Osteocyte (in vitro differentiated cells): ENCODE measurements at regions not wholly inside any gene's neighbourhood (a gene's known extent, or its start where the extent isn't known, plus 50 kb on each side); places are given as distances from the start of the nearest gene placed in this dataset.
A peak's percentile ranks its signal among the peaks of the same experiment; 100 is the strongest.
"Not testable (repeated sequence)": the region's sequence is repeated elsewhere in the genome, so short reads cannot be mapped to it uniquely, and the experiment has no call there.

Source experiments
- DNase-seq: peaks from one replicate; pipeline ENCODE4 v3.0.0; 2021; ENCODE audit warnings: mixed read lengths; ENCODE audit not compliant: unreplicated experiment; ENCODE audit errors: extremely low spot score
- H3K27ac Mint-ChIP-seq: one replicate; pipeline ENCODE4 v1.8.0; 2021; ENCODE audit warnings: mild to moderate bottlenecking, mixed read lengths; ENCODE audit not compliant: unreplicated experiment
- H3K27me3 Mint-ChIP-seq: one replicate; pipeline ENCODE4 v1.8.0; 2021; ENCODE audit warnings: mixed read lengths; ENCODE audit not compliant: unreplicated experiment
- H3K36me3 Mint-ChIP-seq: one replicate; pipeline ENCODE4 v1.8.0; 2021; ENCODE audit warnings: mixed read lengths; ENCODE audit not compliant: unreplicated experiment
- H3K4me1 Mint-ChIP-seq: one replicate; pipeline ENCODE4 v1.8.0; 2021; ENCODE audit warnings: mixed read lengths; ENCODE audit not compliant: unreplicated experiment
- H3K4me3 Mint-ChIP-seq: one replicate; pipeline ENCODE4 v1.8.0; 2021; ENCODE audit warnings: mild to moderate bottlenecking, moderate library complexity, mixed read lengths; ENCODE audit not compliant: unreplicated experiment
- H3K9me3 Mint-ChIP-seq: one replicate; pipeline ENCODE4 v1.8.0; 2021; ENCODE audit warnings: mixed read lengths; ENCODE audit not compliant: unreplicated experiment
- TF ChIP-seq, protein P1 (sequence below): fragments of 200-600 bp; sonication (generic); IDR thresholded peaks from 2 replicates; pipeline ENCODE4 v1.5.0; 2021; ENCODE audit warnings: antibody characterized with exemption, mild to moderate bottlenecking, moderate library complexity

- TF ChIP-seq, protein P1, sequence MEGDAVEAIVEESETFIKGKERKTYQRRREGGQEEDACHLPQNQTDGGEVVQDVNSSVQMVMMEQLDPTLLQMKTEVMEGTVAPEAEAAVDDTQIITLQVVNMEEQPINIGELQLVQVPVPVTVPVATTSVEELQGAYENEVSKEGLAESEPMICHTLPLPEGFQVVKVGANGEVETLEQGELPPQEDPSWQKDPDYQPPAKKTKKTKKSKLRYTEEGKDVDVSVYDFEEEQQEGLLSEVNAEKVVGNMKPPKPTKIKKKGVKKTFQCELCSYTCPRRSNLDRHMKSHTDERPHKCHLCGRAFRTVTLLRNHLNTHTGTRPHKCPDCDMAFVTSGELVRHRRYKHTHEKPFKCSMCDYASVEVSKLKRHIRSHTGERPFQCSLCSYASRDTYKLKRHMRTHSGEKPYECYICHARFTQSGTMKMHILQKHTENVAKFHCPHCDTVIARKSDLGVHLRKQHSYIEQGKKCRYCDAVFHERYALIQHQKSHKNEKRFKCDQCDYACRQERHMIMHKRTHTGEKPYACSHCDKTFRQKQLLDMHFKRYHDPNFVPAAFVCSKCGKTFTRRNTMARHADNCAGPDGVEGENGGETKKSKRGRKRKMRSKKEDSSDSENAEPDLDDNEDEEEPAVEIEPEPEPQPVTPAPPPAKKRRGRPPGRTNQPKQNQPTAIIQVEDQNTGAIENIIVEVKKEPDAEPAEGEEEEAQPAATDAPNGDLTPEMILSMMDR: no peak
- Mint-ChIP-seq H3K4me3 (no peak overlapping the region), H3K4me1 (peaks cover 28% of the 10 kb centered on the region), H3K27me3 (no peaks in the 10 kb centered on the region), H3K9me3 (peaks cover 3% of the 10 kb centered on the region), H3K27ac (peak overlapping the region; percentile 3), H3K36me3 (no peaks in the 10 kb centered on the region)
- DNase-seq: no peak
Measured at GRCh38 chr4:94036964-94037363, 170.7 kb upstream of the SMARCAD1 start.

- no peak for DNase-seq
- TF ChIP-seq, protein P1: no peak
- Mint-ChIP-seq H3K4me1 (peaks cover 16% of the 10 kb centered on the region), H3K27ac (no peak overlapping the region), H3K27me3 (no peaks in the 10 kb centered on the region), H3K9me3 (peaks cover 3% of the 10 kb centered on the region), H3K4me3 (no peak overlapping the region), H3K36me3 (no peaks in the 10 kb centered on the region)
Measured at GRCh38 chr4:94038195-94038594, 169.5 kb upstream of the SMARCAD1 start.

- no peak overlapping the region for H3K4me3 Mint-ChIP-seq
- no peak overlapping the region for H3K27ac Mint-ChIP-seq
- no peak for DNase-seq
- no peaks in the 10 kb centered on the region for H3K36me3 Mint-ChIP-seq
- H3K27me3 Mint-ChIP-seq: no peaks in the 10 kb centered on the region
- H3K9me3 Mint-ChIP-seq: peaks cover 3% of the 10 kb centered on the region
- TF ChIP-seq, protein P1: no peak
- H3K4me1 Mint-ChIP-seq: peaks cover 16% of the 10 kb centered on the region
Measured at GRCh38 chr4:94039226-94039625, 168.4 kb upstream of the SMARCAD1 start.

DNA sequence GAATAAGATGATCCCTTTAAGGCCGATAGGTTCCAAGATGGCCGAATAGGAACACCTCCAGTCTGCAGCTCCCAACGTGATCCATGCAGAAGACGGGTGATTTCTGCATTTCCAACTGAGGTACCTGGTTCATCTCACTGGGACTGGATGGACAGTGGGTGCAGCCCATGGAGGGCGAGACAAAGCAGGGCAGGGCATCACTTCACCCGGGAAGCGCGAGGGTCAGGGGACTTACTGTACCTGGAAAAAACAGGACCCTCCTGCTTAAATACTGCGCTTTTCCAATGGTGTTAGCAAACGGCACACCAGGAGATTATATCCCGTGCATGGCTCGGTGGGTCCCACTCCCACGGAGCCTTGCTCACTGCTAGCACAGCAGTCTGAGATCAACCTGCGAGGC lies 163.2 kb upstream of the SMARCAD1 start:
- not testable (repeated sequence) for H3K4me3 Mint-ChIP-seq, H3K4me1 Mint-ChIP-seq, H3K9me3 Mint-ChIP-seq, H3K36me3 Mint-ChIP-seq, DNase-seq, H3K27me3 Mint-ChIP-seq, H3K27ac Mint-ChIP-seq

DNA sequence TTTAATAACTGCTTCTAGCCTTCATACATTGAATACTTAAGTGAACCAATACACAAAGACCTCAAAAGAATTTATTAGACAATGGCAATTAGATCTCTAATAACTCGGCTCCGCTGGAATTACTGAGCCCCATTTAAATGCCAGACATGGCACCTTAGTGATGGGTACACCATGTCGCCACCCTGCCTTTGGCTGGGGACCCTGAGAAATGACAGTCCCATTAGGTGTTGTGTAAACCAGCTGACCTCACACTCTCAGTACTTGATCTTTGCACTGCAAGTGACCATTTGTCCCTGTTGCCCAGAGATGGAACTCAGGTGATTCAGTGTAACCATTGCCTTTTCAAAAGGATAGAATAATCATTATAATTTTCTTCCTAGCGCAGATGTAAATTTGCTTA lies 144.6 kb upstream of the SMARCAD1 start:
- Mint-ChIP-seq H3K4me1 (no peaks in the 10 kb centered on the region), H3K9me3 (peaks cover 8% of the 10 kb centered on the region)

More for the DNA sequence above, 144.6 kb upstream of the SMARCAD1 start:
- no peak overlapping the region for H3K4me3 Mint-ChIP-seq
- H3K27me3 Mint-ChIP-seq: peaks cover 14% of the 10 kb centered on the region
- H3K27ac Mint-ChIP-seq: no peak overlapping the region
- no peaks in the 10 kb centered on the region for H3K36me3 Mint-ChIP-seq
- no peak for DNase-seq
- TF ChIP-seq, protein P1: no peak
